ENCODE measurements at regions not wholly inside any gene's neighbourhood (a gene's known extent, or its start where the extent isn't known, plus 50 kb on each side); places are given as distances from the start of the nearest gene placed in this dataset.
A peak's percentile ranks its signal among the peaks of the same experiment; 100 is the strongest.

- DNase-seq: no peak
Observed at GRCh38 chr4:188573104-188573503, 433.9 kb downstream of the TRIML1 start.

- DNase-seq: no peak
Observed at GRCh38 chr4:188578657-188579056, 439.4 kb downstream of the TRIML1 start.

- DNase-seq: no peak
Observed at GRCh38 chr4:188596021-188596420, 456.8 kb downstream of the TRIML1 start.

GRCh38 chr4:188603646-188604045, 464.4 kb downstream of the TRIML1 start:
- no peak for DNase-seq

GRCh38 chr4:188606635-188607034, 467.4 kb downstream of the TRIML1 start:
- no peak for DNase-seq

- DNase-seq: no peak
Observed at GRCh38 chr4:188611143-188611542, 471.9 kb downstream of the TRIML1 start.

GRCh38 chr4:188612659-188613058, 473.4 kb downstream of the TRIML1 start:
- DNase-seq: no peak

GRCh38 chr4:188613976-188614375, 474.7 kb downstream of the TRIML1 start:
- DNase-seq: no peak

GRCh38 chr4:188619456-188620149, 480.4 kb downstream of the TRIML1 start:
- DNase-seq: no peak

- DNase-seq: no peak
Observed at GRCh38 chr4:188620608-188621007, 481.4 kb downstream of the TRIML1 start.

- DNase-seq: no peak
Observed at GRCh38 chr4:188623314-188623854, 484.1 kb downstream of the TRIML1 start.

- DNase-seq: no peak
Observed at GRCh38 chr4:188624370-188624769, 485.1 kb downstream of the TRIML1 start.

GRCh38 chr4:188627892-188628291, 488.7 kb downstream of the TRIML1 start:
- no peak for DNase-seq

- DNase-seq: no peak
Observed at GRCh38 chr4:188639479-188640100, 500.3 kb downstream of the TRIML1 start.

GRCh38 chr4:188647820-188648370, 508.7 kb downstream of the TRIML1 start:
- DNase-seq: no peak

- no peak for DNase-seq
Observed at GRCh38 chr4:188649635-188650034, 510.4 kb downstream of the TRIML1 start.

GRCh38 chr4:188650516-188650915, 511.3 kb downstream of the TRIML1 start:
- no peak for DNase-seq

- no peak for DNase-seq
Observed at GRCh38 chr4:188657365-188657764, 518.1 kb downstream of the TRIML1 start.

- no peak for DNase-seq
Observed at GRCh38 chr4:188658958-188659522, 519.8 kb downstream of the TRIML1 start.

GRCh38 chr4:188660796-188661195, 521.6 kb downstream of the TRIML1 start:
- peak; percentile 54 for DNase-seq

- DNase-seq: no peak
Observed at GRCh38 chr4:188661502-188661901, 522.3 kb downstream of the TRIML1 start.

- no peak for DNase-seq
Observed at GRCh38 chr4:188663369-188663768, 524.1 kb downstream of the TRIML1 start.

- DNase-seq: no peak
Observed at GRCh38 chr4:188665491-188666457, 526.5 kb downstream of the TRIML1 start.
